ENCODE measurements at regions not wholly inside any gene's neighbourhood (a gene's known extent, or its start where the extent isn't known, plus 50 kb on each side); places are given as distances from the start of the nearest gene placed in this dataset.

DNA sequence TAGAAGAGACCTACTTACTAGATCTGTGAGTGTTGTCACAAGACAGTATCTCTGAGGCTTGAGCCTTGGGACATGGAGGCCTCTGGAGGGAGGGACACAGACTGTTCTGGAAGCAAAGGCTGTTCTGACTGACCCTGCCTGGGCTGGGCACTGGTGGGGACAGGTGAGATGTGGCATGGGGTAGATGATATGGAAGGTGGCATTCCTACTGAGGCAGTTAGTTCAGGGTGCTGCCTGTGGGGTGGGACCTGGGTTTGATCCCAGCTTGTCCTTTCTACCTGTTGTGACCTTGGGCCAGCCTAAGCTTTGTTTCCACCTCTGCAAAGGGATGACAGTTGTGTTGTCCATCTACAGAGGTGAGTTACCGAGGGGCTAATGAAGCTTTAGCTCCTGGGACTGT is 140.2 kb downstream of the C9orf50 start:
- TF ChIP-seq GATA2 (IDR thresholded peaks at IDR 0.05; ENCODE audit: low read depth, low read length) (no peak), GATA3 (IDR thresholded peaks at IDR 0.05; ENCODE audit: low read depth, low read length) (no peak)

DNA sequence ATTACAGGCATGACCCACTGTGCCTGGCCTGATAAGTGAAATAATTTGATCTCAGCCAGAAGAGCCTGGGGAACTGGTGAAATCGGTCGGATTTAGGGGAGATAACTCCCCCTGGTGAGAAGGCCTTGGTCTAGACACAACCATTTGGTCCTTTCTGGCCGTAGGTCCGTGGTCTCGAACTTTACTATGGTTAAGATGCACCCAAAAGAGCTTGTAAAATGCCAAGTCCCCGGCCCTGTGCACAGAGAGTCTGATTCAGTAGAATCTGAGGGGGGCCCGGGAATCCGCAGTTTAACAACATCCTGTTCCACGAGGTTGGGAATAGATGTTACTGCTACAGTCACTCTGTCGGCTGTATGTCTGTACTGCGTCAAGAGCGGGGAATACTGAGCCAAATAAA is 140.7 kb downstream of the C9orf50 start:
- TF ChIP-seq GATA2 (IDR thresholded peaks at IDR 0.05; ENCODE audit: low read depth, low read length), result no peak
- TF ChIP-seq GATA3 (IDR thresholded peaks at IDR 0.05; ENCODE audit: low read depth, low read length), result no peak

DNA sequence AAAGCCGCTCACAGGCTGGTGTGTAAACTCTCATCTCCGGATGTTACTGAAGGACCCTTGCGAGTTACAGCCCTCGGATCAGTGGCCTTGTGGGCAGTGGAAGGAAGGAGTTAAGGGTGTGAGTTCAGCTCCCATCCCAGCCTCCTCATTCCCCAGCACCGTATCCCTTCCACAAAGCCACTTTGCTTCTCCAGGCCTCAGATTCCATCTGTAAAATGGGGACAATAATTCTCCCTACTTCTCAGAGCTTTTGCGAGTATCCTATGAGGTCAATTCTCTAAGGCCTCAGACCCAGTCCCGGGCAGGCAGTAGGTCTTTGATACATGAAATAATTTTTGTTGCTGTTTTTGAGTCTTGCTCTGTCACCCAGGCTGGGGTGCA is 141.3 kb downstream of the C9orf50 start:
- TF ChIP-seq GATA3 (IDR thresholded peaks at IDR 0.05; ENCODE audit: low read depth, low read length) (no peak), GATA2 (IDR thresholded peaks at IDR 0.05; ENCODE audit: low read depth, low read length) (no peak)

DNA sequence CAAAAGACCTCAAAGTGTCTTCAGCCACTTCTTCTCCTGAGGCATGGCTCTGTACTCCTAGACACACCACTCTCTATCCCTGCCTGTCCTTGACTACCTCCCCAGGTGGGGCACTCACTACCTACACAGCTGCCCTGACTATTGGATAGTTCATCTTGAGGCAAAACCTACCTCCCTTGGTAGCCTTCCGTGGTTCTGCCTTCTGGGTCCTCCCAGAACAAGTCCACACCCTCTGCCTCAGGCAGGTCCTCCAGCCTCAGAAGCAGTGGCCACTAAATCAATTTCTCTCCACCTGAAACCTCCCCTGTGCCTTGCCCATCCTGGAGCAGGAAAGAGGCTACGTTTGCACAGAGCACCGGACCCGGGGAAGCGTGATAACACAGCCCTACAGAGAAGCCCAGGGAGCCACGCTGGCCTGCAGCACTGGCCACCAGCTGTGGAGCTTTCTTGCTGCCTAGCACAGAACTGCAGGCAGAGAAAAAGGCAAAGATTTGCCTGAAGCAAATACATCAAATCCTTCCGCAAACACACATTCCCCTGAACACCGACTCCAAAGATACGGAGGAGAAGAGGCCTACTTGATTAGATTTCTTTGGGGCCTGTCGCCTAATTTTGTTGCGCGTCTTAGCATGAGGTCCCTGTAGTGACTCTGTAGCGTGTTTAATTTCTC is 141.8 kb downstream of the C9orf50 start:
- TF ChIP-seq GATA3 (IDR thresholded peaks at IDR 0.05; ENCODE audit: low read depth, low read length) (no peak), GATA2 (IDR thresholded peaks at IDR 0.05; ENCODE audit: low read depth, low read length) (no peak)

DNA sequence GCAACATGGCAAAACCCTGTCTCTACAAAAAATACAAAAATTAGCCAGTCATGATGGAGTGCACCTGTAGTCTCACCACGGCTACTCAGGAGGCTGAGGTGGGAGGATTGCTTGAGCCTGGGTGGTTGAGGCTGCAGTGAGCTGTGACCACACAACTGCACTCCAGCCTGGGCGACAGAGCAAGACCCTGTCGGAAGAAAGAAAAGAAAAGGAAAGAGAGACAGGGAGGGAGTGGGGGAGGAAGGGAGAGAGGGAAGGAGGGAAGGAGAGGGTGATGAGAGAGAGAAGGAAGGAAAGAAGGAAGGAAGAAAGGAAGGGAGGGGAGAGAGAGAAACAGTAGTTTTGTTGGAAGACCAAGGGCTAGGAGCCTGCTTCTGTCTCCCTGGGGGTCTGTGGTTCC is 142.4 kb downstream of the C9orf50 start:
- TF ChIP-seq GATA2 (IDR thresholded peaks at IDR 0.05; ENCODE audit: low read depth, low read length), result no peak
- TF ChIP-seq GATA3 (IDR thresholded peaks at IDR 0.05; ENCODE audit: low read depth, low read length), result no peak

DNA sequence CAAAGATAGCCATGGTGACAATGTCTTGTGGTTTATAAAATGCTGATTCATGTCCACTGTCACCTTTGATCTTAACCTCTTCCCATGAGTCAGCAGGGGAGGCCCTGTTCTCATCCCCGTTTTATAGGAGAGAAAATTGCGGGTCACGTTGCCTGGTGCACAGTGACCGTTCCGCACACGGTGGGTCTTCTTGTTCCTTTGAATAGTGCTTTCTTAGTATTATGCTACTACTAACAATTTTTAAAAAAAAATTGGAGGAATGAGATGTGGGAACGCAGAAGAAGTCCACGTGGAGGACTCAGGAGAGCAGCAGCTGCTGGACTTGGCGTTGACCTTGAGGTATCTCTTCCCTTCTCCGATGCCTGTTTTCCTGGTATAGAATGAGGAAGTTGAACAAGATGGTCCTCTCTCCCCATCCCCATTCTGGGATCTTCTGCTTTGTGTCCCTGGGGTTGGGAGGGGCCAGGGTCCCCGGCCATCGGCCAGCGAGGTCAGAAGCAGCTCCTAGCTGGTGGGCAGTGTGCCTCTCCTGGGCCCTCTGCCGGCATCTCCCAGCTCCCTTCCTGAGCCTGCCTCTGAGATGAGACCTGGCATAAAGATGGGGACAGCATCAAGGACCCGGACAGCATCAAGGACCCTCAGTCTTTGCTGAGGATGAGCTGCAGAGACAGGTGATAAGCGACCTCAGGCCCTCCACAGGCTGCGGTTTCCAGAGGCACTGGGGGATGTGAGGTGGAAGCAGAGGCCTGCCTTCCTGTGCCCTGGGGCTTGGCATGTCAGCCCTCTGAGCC is 143.9 kb downstream of the C9orf50 start:
- TF ChIP-seq GATA2 (IDR thresholded peaks at IDR 0.05; ENCODE audit: low read depth, low read length) (no peak), GATA3 (IDR thresholded peaks at IDR 0.05; ENCODE audit: low read depth, low read length) (no peak)

DNA sequence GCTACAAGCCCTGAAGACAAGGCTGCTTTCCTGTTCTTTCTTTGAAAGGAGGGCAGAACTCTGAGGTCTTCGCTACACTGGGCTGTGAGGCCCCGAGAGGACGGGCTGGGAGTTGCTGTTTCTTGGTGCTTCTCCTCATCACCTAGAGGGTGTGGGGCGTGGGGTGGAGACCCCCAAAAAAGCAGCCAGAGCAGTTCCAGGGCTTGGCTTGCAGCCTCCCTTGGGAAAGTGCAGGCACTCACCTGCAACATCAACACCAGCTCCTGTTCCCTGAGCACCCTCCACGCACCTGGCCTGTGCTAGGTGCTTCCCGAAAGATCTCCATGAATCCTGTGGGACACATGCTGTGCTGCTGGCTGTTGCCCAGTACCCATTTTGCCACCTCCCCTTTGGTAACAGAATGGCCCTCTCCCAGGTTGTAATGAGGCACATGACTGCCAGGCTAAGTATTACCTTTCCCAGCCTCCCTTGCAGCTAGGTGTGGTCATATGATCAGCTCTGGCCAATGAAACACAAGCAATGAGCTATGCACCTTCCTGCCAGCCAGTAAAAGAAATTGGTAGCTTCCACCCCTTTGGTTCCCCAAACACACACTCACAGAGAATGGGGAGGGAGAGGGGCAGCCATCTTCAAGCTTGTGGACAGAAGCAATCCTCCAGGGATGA is 146.0 kb downstream of the C9orf50 start:
- TF ChIP-seq GATA3 (IDR thresholded peaks at IDR 0.05; ENCODE audit: low read depth, low read length), result no peak
- TF ChIP-seq GATA2 (IDR thresholded peaks at IDR 0.05; ENCODE audit: low read depth, low read length), result no peak

DNA sequence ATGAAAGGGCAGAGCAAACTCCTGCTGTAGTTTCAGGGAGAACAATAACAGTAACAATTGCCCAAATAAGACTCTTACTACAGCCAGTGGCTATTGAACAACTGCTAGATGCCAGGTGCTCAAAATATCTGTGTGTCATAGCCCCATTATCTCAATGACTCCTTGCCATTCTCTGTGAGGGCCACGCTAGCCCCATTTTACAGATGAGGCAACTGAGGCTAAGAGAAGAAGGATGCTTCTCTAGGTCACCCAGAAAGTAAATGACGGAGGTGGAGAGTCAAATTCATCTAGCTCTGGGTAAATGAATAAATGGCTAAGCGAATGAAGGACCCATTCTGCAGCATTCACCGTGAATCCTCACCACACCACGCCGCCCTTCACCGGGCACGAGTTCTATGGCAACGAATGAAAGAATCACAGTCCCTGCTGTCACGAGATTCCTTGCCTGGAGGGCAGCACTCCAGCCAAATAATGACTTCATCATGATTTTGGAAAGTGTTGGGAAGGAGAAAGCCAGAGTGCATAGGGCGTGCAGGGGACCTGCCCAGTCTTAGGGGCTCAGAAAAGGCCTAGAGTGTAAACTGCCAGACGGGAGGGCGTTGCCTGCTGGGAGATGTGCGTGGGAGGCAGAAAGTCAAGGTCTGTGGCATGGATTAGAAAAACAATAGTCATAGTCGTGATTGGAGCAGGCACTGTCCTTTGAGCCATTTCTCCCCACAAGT is 147.2 kb downstream of the C9orf50 start:
- TF ChIP-seq GATA3 (IDR thresholded peaks at IDR 0.05; ENCODE audit: low read depth, low read length), result no peak
- no peak for TF ChIP-seq GATA2 (IDR thresholded peaks at IDR 0.05; ENCODE audit: low read depth, low read length)

DNA sequence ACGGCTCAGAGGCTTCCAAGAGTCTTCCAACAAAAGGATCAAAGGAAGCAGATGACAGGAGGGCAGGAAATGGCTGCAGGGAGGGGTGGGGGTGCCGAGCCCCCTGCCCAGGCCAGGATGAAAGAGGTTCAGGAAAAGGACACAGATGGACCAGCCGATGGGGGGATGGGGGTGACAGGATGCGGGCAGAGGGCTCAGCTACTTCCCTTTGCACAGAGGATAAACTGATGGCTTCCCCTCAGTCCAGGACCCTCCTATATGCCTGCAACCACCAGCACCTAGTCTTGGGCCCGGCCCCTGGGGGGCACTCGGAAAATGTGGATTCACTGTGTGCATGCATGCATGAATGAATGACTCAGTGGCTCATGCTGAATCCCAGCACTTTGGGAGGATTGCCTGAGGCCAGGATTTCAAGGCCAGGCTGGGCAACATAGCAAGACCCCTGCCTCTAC is 148.2 kb downstream of the C9orf50 start:
- no peak for TF ChIP-seq GATA3 (IDR thresholded peaks at IDR 0.05; ENCODE audit: low read depth, low read length)
- no peak for TF ChIP-seq GATA2 (IDR thresholded peaks at IDR 0.05; ENCODE audit: low read depth, low read length)

DNA sequence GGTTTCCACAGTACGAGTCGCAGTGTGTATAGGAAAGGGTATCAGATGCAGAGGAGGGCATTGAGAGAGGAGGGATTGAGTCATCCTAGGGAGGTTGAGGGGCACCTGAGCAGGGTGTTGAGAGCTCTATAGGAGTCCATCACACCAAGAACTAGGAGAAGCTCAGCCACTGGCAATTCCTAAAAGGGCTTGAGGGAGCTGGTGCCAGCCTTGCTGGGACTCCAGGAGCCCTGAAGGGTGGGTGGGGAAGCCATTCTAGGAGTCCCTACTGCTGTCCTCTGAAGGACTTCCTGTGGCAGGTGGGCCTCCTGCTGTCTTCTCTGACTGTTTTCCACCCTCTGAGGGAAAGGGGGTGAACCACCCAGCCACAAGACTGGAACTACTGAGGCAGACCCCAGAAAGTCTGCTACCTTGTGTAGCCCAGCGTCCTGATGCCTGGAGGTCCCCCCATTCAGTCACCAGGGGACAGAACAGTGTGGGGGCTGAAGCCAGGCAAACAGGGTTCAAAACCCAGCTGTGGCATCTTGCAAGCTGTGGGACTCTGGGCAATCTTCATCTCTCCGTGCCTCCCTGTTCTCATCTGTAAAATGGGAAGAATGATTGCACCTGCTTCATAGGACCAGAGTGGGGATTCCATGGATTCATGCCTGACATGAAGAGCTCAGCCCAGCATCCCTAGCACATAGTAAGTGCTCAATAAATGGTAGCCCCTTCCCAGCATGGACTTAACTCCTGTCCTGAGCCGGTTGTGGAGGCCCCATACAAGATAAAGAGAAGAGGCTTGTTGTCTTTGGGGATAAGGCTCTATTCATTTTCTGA is 149.5 kb downstream of the C9orf50 start:
- no peak for TF ChIP-seq GATA2 (IDR thresholded peaks at IDR 0.05; ENCODE audit: low read depth, low read length)
- no peak for TF ChIP-seq GATA3 (IDR thresholded peaks at IDR 0.05; ENCODE audit: low read depth, low read length)

DNA sequence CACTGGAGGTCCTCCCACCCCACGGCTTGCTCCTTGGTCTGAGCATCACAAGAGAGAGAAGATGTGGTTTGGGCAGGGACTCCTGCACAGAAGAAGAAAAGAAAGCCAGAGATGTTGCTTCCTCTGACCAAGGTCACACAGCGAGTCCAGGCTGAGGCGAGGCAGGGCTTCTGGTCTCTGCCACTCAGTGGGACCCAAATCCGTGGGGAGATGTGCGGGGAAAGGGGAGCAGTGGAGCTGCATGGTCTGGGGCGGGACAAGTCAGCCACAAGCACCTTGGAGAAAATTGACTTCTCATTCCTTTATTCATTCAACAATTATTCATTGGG is 150.9 kb downstream of the C9orf50 start:
- TF ChIP-seq GATA3 (IDR thresholded peaks at IDR 0.05; ENCODE audit: low read depth, low read length) (no peak), GATA2 (IDR thresholded peaks at IDR 0.05; ENCODE audit: low read depth, low read length) (no peak)

DNA sequence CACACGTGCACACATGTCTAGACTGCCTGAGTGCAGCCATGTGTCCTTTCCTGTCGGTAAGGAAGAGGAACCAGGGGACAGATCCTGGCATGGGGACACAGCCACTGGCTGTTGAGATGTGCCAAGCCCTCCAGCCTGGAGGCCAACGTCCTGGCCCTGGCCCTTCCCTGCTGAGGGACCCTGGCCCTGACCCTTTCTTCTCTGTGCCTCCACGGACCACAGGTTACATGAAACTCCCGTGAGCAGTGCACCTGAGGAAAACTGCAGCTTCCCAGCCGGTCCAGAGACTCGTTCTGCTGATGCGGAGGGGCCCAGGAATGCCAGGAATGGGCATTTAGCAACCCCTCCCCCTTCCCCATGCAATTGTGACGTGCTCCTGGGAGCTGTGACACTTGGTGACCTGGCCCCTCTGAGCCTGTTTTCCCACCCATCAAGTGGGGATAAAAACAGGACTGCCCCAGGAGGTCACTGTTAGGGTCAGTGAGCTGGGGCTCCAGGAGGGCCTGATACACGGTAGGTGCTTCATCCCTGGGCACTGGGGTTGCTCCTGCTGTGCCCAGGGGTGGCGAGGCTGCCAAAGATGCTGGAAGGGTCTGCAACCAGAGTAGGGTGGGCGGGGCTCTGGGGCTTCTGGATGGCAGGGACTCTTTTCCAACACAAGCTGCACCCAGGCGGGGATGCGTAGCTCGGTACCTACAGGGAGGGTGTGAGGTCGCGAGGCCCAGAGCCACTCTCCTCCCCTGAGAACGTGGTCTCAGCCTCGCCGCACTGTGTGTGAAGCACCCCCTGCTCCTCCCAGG is 151.5 kb downstream of the C9orf50 start:
- no peak for TF ChIP-seq GATA3 (IDR thresholded peaks at IDR 0.05; ENCODE audit: low read depth, low read length)
- TF ChIP-seq GATA2 (IDR thresholded peaks at IDR 0.05; ENCODE audit: low read depth, low read length), result no peak

All from SH-SY5Y (cell line).